Liver (tissue), 8 donors: ENCODE measurements at regions not wholly inside any gene's neighbourhood (a gene's known extent, or its start where the extent isn't known, plus 50 kb on each side); places are given as distances from the start of the nearest gene placed in this dataset.

Experiments used
- DNase-seq: peaks from one replicate; pipeline ENCODE4 v3.0.0-alpha.2; 2017; ENCODE audit warnings: low spot score
- H3K27ac ChIP-seq, 2 donors: one replicate each; pipeline ENCODE4 v1.7.0; 2013; ENCODE audit warnings: inconsistent platforms in 2 of 2, low read length in 2 of 2, control low read depth in 1 of 2, low read depth in 1 of 2, mild to moderate bottlenecking in 1 of 2
- H3K27me3 ChIP-seq, 4 donors: one replicate each; pipeline versions ENCODE4 v1.6.1 to v1.7.0; 2013; ENCODE audit warnings: low read length in 3 of 4, inconsistent platforms in 1 of 4, mild to moderate bottlenecking in 1 of 4, moderate library complexity in 1 of 4; ENCODE audit not compliant: control insufficient read depth in 4 of 4, insufficient read depth in 4 of 4
- H3K36me3 ChIP-seq, 4 donors: one replicate each; pipeline versions ENCODE4 v1.6.1 to v1.7.0; 2013; ENCODE audit warnings: low read length in 3 of 4, mild to moderate bottlenecking in 3 of 4, low read depth in 1 of 4, moderate library complexity in 1 of 4; ENCODE audit not compliant: control insufficient read depth in 4 of 4, insufficient read depth in 3 of 4
- H3K4me1 ChIP-seq, 4 donors: one replicate each; pipeline versions ENCODE4 v1.6.1 to v1.7.0; 2013; ENCODE audit warnings: low read length in 3 of 4, mild to moderate bottlenecking in 3 of 4, moderate library complexity in 1 of 4; ENCODE audit not compliant: control insufficient read depth in 4 of 4, insufficient read depth in 4 of 4
- H3K4me3 ChIP-seq, 3 donors: one replicate each; pipeline versions ENCODE4 v1.6.1 to v1.7.0; 2013; ENCODE audit warnings: low read length in 3 of 3, control low read depth in 1 of 3, low read depth in 1 of 3, mild to moderate bottlenecking in 1 of 3
- H3K9ac ChIP-seq, 2 donors: one replicate each; pipeline ENCODE4 v1.7.0; 2013; ENCODE audit warnings: low read length in 2 of 2, mild to moderate bottlenecking in 2 of 2, moderate library complexity in 2 of 2, control low read depth in 1 of 2, low read depth in 1 of 2
- H3K9me3 ChIP-seq, 4 donors: one replicate each; pipeline versions ENCODE4 v1.6.1 to v1.7.0; 2013; ENCODE audit warnings: low read length in 3 of 4; ENCODE audit not compliant: control insufficient read depth in 4 of 4
- EGR1 ChIP-seq, 2 donors: IDR thresholded peaks; 2 replicates each; pipeline ENCODE4 v1.6.1; 2016 to 2018; ENCODE audit warnings: antibody characterized with exemption in 2 of 2, low read depth in 2 of 2
- FOXA1 ChIP-seq: IDR thresholded peaks from 2 replicates; pipeline ENCODE4 v1.6.1; 2016; ENCODE audit warnings: antibody characterized with exemption
- FOXA2 ChIP-seq: IDR thresholded peaks from 2 replicates; pipeline ENCODE4 v1.6.1; 2016; ENCODE audit warnings: antibody characterized with exemption
- GABPA ChIP-seq, 2 donors: IDR thresholded peaks in 1 of 2; conservative IDR thresholded peaks in 1 of 2; 2 replicates each; pipeline ENCODE4 v1.6.1; 2016; ENCODE audit warnings: antibody characterized with exemption in 2 of 2, mild to moderate bottlenecking in 1 of 2, moderate library complexity in 1 of 2
- HNF4A ChIP-seq, 2 donors: conservative IDR thresholded peaks; 2 replicates each; pipeline ENCODE4 v1.6.1; 2016; ENCODE audit warnings: antibody characterized with exemption in 2 of 2, mild to moderate bottlenecking in 2 of 2
- HNF4G ChIP-seq: IDR thresholded peaks from 2 replicates; pipeline ENCODE4 v1.6.1; 2016; ENCODE audit warnings: antibody characterized with exemption
- JUND ChIP-seq, 2 donors: IDR thresholded peaks; 2 replicates each; pipeline ENCODE4 v1.6.1; 2016; ENCODE audit warnings: antibody characterized with exemption in 2 of 2
- NR2F2 ChIP-seq: IDR thresholded peaks from 2 replicates; pipeline ENCODE4 v1.6.1; 2016; ENCODE audit warnings: antibody characterized with exemption
- RAD21 ChIP-seq, 2 donors: IDR thresholded peaks; 2 replicates each; pipeline ENCODE4 v1.6.1; 2016; ENCODE audit warnings: antibody characterized with exemption in 2 of 2, mild to moderate bottlenecking in 2 of 2
- RXRA ChIP-seq, 2 donors: IDR thresholded peaks; 2 replicates each; pipeline ENCODE4 v1.6.1; 2017 to 2018; ENCODE audit warnings: antibody characterized with exemption in 2 of 2, mild to moderate bottlenecking in 1 of 2
- SP1 ChIP-seq: IDR thresholded peaks from 2 replicates; pipeline ENCODE4 v1.6.1; 2018; ENCODE audit warnings: antibody characterized with exemption, mild to moderate bottlenecking
- TAF1 ChIP-seq: conservative IDR thresholded peaks from 2 replicates; pipeline ENCODE4 v1.6.1; 2016; ENCODE audit warnings: antibody characterized with exemption, mild to moderate bottlenecking
- YY1 ChIP-seq: IDR thresholded peaks from 2 replicates; pipeline ENCODE4 v1.6.1; 2016; ENCODE audit warnings: antibody characterized with exemption, mild to moderate bottlenecking
- WGBS: extraction: QIAGEN DNeasy Blood & Tissue Kit; methylation state at CpG from one replicate; pipeline ENCODE4 v1.1.7; 2013; 5-methylcytosine and 5-hydroxymethylcytosine counted together
- TF ChIP-seq, protein P1 (sequence below): IDR thresholded peaks from 2 replicates; pipeline ENCODE4 v1.6.1; 2016; ENCODE audit warnings: antibody characterized with exemption
- TF ChIP-seq, protein P2 (sequence below): fragments of 150-350 bp; IDR thresholded peaks from 2 replicates; pipeline ENCODE4 v1.5.1; 2017; ENCODE audit warnings: improper control_type of control experiment, low read depth, low read length; ENCODE audit not compliant: missing input control
- TF ChIP-seq, protein P3 (sequence below): IDR thresholded peaks from 2 replicates; pipeline ENCODE4 v1.6.1; 2016; ENCODE audit warnings: antibody characterized with exemption
- TF ChIP-seq, protein P4 (sequence below): IDR thresholded peaks from 2 replicates; pipeline ENCODE4 v1.6.1; 2016; ENCODE audit warnings: antibody characterized with exemption, mild to moderate bottlenecking
- TF ChIP-seq, protein P5 (sequence below): IDR thresholded peaks from 2 replicates; pipeline ENCODE4 v1.6.1; 2016; ENCODE audit warnings: antibody characterized with exemption
- donor health status: healthy.
- donor health status: healthy.
- donor health status: healthy.
- donor health status: healthy.
- donor health status: healthy.

DNA sequence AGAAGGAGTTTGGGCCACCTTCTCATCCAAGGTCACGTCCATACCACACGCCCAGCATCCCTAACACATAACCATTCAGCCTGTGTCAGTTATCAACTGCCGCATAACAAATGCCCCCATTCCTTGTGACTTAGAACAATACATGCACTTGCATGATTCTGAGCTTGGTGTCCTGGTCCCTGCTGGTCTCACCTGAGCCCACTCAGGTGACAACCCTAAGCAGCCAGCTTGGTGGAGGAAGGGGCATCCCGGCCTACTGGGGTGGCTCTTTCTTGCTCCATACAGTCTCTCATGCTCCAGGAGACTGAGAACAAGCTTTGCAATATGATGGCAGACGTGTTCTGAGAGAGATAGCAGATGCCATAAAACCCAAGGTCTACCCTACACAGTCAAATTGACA lies 1276.9 kb downstream of the TBC1D22A start:
- no peak overlapping the region for H3K4me3 ChIP-seq
- no peak overlapping the region for H3K9ac ChIP-seq
- no peaks in the 10 kb centered on the region for H3K4me1 ChIP-seq
- TF ChIP-seq SP1 (no peak), TAF1 (no peak), YY1 (no peak), FOXA2 (no peak), FOXA1 (no peak), RXRA (IDR thresholded peaks at IDR 0.05) (no peak), HNF4G (no peak), JUND (IDR thresholded peaks at IDR 0.05) (no peak), GABPA (IDR thresholded peaks at IDR 0.05 in 1 of 2, conservative IDR thresholded peaks at IDR 0.05 in 1 of 2) (no peak), RAD21 (IDR thresholded peaks at IDR 0.05) (no peak), HNF4A (conservative IDR thresholded peaks at IDR 0.05) (no peak), EGR1 (IDR thresholded peaks at IDR 0.05; ENCODE audit: low read depth in 2 of 2) (no peak), NR2F2 (no peak)
- TF ChIP-seq, protein P1, sequence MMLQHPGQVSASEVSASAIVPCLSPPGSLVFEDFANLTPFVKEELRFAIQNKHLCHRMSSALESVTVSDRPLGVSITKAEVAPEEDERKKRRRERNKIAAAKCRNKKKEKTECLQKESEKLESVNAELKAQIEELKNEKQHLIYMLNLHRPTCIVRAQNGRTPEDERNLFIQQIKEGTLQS, result no peak
- TF ChIP-seq, protein P2, sequence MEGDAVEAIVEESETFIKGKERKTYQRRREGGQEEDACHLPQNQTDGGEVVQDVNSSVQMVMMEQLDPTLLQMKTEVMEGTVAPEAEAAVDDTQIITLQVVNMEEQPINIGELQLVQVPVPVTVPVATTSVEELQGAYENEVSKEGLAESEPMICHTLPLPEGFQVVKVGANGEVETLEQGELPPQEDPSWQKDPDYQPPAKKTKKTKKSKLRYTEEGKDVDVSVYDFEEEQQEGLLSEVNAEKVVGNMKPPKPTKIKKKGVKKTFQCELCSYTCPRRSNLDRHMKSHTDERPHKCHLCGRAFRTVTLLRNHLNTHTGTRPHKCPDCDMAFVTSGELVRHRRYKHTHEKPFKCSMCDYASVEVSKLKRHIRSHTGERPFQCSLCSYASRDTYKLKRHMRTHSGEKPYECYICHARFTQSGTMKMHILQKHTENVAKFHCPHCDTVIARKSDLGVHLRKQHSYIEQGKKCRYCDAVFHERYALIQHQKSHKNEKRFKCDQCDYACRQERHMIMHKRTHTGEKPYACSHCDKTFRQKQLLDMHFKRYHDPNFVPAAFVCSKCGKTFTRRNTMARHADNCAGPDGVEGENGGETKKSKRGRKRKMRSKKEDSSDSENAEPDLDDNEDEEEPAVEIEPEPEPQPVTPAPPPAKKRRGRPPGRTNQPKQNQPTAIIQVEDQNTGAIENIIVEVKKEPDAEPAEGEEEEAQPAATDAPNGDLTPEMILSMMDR, result no peak
- TF ChIP-seq, protein P3, sequence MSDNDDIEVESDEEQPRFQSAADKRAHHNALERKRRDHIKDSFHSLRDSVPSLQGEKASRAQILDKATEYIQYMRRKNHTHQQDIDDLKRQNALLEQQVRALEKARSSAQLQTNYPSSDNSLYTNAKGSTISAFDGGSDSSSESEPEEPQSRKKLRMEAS, result no peak
- TF ChIP-seq, protein P4, sequence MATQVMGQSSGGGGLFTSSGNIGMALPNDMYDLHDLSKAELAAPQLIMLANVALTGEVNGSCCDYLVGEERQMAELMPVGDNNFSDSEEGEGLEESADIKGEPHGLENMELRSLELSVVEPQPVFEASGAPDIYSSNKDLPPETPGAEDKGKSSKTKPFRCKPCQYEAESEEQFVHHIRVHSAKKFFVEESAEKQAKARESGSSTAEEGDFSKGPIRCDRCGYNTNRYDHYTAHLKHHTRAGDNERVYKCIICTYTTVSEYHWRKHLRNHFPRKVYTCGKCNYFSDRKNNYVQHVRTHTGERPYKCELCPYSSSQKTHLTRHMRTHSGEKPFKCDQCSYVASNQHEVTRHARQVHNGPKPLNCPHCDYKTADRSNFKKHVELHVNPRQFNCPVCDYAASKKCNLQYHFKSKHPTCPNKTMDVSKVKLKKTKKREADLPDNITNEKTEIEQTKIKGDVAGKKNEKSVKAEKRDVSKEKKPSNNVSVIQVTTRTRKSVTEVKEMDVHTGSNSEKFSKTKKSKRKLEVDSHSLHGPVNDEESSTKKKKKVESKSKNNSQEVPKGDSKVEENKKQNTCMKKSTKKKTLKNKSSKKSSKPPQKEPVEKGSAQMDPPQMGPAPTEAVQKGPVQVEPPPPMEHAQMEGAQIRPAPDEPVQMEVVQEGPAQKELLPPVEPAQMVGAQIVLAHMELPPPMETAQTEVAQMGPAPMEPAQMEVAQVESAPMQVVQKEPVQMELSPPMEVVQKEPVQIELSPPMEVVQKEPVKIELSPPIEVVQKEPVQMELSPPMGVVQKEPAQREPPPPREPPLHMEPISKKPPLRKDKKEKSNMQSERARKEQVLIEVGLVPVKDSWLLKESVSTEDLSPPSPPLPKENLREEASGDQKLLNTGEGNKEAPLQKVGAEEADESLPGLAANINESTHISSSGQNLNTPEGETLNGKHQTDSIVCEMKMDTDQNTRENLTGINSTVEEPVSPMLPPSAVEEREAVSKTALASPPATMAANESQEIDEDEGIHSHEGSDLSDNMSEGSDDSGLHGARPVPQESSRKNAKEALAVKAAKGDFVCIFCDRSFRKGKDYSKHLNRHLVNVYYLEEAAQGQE, result no peak
- TF ChIP-seq, protein P5, sequence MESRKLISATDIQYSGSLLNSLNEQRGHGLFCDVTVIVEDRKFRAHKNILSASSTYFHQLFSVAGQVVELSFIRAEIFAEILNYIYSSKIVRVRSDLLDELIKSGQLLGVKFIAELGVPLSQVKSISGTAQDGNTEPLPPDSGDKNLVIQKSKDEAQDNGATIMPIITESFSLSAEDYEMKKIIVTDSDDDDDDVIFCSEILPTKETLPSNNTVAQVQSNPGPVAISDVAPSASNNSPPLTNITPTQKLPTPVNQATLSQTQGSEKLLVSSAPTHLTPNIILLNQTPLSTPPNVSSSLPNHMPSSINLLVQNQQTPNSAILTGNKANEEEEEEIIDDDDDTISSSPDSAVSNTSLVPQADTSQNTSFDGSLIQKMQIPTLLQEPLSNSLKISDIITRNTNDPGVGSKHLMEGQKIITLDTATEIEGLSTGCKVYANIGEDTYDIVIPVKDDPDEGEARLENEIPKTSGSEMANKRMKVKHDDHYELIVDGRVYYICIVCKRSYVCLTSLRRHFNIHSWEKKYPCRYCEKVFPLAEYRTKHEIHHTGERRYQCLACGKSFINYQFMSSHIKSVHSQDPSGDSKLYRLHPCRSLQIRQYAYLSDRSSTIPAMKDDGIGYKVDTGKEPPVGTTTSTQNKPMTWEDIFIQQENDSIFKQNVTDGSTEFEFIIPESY, result no peak
- no peaks in the 10 kb centered on the region for H3K36me3 ChIP-seq
- no peak overlapping the region for H3K27ac ChIP-seq
- no peak for DNase-seq
- 82% methylated on average over 5 of the region's 5 CpGs for WGBS
- H3K9me3 ChIP-seq, result peaks cover 0 to 4% (median 0%) of the 10 kb centered on the region in 4 donors
- H3K27me3 ChIP-seq, result peaks cover 0 to 10% (median 3%) of the 10 kb centered on the region in 4 donors
